HG02763 (cell line): ENCODE measurements at regions not wholly inside any gene's neighbourhood (a gene's known extent, or its start where the extent isn't known, plus 50 kb on each side); places are given as distances from the start of the nearest gene placed in this dataset.

Source experiments
- ATAC-seq: cut with Tn5 transposase; IDR thresholded peaks from one replicate; pipeline ENCODE4 v1.9.1; 2021; ENCODE audit warnings: mild to moderate bottlenecking, moderate library complexity; ENCODE audit not compliant: unreplicated experiment

GRCh38 chr13:109454167-109454917 is 332.0 kb downstream of the IRS2 start:
- no peak for ATAC-seq

DNA sequence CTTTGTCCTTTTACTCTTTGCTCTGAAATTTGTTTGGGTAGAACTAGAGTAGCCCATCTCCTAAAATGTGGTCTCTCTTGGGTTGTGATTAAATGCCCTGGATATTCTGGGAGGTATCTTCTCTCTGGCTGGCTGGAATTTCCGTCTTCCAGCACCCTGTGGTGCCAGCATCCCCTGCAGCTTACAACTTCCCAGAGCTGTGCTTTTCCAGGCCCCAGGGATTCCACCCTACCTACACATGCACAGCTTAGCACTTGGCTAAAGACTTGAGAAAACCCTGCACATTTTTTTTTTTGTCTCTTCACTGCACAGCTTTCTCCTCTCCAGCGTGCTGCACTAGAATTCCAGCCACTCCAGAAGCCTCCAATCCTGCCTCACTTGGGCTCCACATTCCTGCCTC is 334.7 kb downstream of the IRS2 start:
- no peak for ATAC-seq

- ATAC-seq, result no peak
Measured at GRCh38 chr13:109448629-109449028, 337.8 kb downstream of the IRS2 start.

- ATAC-seq, result no peak
Measured at GRCh38 chr13:109447667-109448066, 338.7 kb downstream of the IRS2 start.

- no peak for ATAC-seq
Measured at GRCh38 chr13:109440320-109440719, 346.1 kb downstream of the IRS2 start.

DNA sequence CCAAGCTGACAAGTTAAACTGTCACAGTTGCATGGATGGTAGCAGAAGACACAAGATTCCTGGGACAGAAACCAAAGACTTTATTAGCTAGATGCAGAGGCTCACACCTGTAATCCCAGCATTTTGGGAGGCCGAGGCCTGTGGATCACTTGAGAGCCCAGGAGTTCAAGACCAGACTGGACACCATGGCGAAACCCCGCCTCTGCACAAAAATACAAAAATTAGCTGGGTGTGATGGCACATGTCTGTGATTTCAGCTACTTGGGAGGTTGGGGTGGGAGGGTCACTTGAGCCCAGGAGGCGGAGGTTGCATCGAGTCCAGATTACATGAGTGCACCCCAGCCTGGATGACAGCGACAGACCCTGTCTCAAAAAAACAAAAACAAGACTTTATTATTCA is 346.6 kb downstream of the IRS2 start:
- ATAC-seq, result no peak

DNA sequence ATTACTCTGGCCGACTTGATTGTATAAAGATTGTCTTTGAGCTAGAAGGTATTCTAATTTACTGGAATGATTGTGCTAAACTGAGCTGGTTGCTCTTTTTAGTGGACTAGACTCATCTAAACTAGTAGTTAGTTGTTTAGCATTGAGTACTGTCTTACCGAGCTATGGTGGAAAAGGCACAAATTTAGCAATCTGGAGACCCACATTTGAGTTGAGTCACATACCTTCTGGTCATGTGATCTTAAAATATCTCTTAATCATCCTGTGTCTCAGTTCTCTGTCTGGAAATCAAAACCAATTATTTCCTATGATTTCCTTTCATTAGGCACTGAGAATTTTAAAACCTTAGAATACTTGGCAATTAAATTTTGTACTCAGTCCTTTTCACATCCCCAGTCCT is 349.5 kb downstream of the IRS2 start:
- no peak for ATAC-seq

DNA sequence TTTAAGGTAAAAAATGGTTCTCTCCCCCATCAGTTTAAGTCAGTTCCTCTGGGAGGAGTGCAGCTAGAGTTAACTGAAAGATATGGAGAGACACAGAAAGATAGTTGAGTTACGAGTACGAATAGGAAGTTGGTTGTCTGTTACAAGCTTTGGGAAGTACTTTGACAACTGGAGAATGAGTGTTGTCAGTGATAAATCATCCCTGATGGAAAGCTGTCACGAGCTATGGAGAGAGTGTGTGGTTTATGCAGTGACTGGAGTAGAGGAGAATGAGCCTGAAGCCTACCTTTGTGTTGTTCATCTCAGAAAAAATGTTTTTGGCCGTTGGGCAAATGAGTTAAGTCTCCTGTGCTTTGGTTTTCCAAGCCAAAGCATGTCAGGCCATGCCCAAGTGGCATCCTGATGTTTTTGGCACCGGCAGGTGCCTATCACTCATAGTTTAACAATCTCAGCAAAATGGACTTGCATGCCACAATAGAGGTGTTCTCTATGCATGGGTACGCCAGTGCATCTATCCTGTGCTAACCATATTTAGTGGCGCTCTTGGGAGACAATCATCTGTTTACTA is 350.2 kb downstream of the IRS2 start:
- ATAC-seq, result no peak

DNA sequence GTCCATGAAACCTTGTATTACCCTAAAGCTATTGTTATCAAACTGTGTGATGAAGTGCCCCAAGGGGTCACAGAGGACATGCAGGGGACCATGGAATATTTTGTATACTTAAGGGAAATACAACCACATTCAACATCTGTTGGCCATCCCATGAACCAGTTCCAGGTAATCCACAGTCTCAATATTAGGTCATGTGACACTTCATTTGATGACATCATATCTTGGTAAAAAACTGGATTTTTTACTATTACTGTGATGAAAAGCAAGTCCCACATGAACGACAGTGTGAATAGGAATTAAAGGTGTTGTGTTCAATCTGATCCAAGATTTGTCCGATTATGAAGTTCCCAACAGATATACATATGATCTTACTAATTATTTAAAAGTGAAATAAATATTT is 355.2 kb downstream of the IRS2 start:
- no peak for ATAC-seq

- no peak for ATAC-seq
Measured at GRCh38 chr13:109428146-109428545, 358.2 kb downstream of the IRS2 start.

- ATAC-seq, result no peak
Measured at GRCh38 chr13:109427695-109428094, 358.7 kb downstream of the IRS2 start.

GRCh38 chr13:109427148-109427547 is 359.2 kb downstream of the IRS2 start:
- no peak for ATAC-seq

- no peak for ATAC-seq
Measured at GRCh38 chr13:109426690-109426990, 359.7 kb downstream of the IRS2 start.

GRCh38 chr13:109425821-109426689 is 360.3 kb downstream of the IRS2 start:
- ATAC-seq, result no peak

GRCh38 chr13:109422161-109422560 is 364.2 kb downstream of the IRS2 start:
- ATAC-seq, result no peak

DNA sequence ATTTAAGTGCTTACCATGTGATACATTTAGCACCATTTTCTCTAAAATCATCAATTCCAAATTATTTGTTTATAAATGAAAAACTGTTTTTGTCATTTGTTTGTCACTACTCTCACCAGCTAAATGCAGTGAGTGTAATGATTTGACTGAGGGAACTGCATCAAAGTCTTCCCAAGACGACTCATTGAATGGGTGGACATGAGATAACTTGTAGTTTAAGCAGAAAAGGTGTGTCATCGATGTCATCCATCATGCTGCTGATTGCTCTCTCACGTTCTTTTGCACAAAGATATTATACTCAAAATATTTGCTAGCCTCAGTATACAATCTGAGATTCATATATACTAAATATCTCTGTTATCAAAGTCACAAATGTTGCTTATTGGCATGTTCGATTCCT is 366.5 kb downstream of the IRS2 start:
- no peak for ATAC-seq

DNA sequence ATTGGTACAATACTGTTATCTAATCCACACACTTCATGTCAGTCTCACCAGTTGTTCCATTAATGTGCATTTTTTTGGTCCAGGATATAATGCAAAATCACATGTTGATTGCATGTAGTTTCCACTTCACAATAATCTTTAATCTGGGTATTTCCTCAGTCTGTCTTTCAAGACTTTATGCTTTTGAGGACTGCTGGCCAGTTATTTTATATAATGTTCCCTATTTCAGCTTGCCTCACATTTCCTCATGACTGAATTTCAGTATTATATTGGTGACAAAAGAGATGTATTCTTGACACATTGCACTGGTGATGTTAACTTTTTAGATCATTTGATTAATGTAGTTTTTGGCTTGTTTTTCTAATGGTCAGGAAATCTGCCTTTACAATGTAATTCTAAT is 368.3 kb downstream of the IRS2 start:
- no peak for ATAC-seq

DNA sequence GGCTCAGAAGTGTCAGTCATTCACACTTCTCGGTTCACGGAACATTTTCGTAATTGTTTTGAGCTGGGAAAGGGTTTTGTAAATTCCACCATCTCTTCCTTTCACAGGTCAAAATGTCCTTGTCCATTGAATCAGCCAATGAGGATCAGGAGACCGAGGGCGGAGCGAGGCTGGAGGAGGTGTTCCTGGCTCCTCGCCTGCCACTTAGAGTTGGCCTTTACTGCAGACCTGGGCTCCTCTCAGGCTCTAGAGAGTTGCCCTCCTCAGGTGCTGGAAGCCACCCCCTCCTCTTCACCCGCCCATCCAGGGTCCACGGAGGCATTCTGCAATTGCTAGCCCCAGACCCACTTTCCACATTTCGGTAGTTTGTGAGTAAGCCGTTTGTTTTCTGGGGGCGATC is 370.4 kb downstream of the IRS2 start:
- ATAC-seq, result no peak

DNA sequence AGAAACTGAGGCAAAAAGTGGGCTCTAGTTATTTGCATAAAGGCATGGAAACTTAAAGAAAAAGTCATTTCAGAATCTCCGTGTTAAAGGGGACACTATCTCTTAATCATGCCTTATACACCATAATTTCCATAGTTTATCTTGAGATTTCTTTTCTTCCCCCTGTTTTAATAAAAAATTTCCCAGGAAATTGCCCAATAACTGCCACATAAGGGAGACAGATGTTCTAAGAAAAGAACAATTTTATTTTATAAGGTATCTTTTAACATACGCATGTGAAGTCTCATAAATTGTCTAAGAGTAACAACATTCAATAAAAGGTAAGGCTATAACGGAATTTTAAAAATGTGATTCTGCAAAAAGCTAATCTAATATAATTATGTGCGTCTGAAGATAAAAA is 371.3 kb downstream of the IRS2 start:
- ATAC-seq, result no peak

- ATAC-seq, result no peak
Measured at GRCh38 chr13:109412283-109412901, 374.0 kb downstream of the IRS2 start.

DNA sequence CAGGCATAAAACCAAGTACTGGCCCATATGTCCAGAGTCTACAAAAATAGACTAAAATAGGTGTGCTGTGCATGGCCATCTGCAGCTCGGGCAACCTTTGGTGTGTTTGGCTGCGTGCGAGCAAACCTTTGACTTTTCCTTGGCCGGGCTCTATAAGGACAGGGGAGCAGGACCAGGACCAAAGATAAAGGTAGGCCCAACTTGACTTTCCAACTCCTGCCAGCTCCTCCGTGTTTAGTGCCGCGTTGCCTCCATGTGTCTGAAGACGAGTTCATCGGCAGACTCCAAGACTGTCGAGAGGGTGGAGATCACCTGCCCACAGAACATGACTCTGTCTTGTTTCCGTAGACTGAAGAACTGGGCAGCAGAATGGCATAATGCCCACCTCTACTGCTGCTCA is 375.5 kb downstream of the IRS2 start:
- ATAC-seq, result no peak
